ENCODE measurements at regions not wholly inside any gene's neighbourhood (a gene's known extent, or its start where the extent isn't known, plus 50 kb on each side); places are given as distances from the start of the nearest gene placed in this dataset.

- TF ChIP-seq POLR2AphosphoS5 (IDR thresholded peaks at IDR 0.05; ENCODE audit: low read depth, low read length) (no peak), TAF1 (IDR thresholded peaks at IDR 0.05; ENCODE audit: low read depth, low read length) (no peak)
Measured at GRCh38 chr15:62622775-62623174, 419.8 kb upstream of the TPM1 start.
